ENCODE measurements at regions not wholly inside any gene's neighbourhood (a gene's known extent, or its start where the extent isn't known, plus 50 kb on each side); places are given as distances from the start of the nearest gene placed in this dataset.

DNA sequence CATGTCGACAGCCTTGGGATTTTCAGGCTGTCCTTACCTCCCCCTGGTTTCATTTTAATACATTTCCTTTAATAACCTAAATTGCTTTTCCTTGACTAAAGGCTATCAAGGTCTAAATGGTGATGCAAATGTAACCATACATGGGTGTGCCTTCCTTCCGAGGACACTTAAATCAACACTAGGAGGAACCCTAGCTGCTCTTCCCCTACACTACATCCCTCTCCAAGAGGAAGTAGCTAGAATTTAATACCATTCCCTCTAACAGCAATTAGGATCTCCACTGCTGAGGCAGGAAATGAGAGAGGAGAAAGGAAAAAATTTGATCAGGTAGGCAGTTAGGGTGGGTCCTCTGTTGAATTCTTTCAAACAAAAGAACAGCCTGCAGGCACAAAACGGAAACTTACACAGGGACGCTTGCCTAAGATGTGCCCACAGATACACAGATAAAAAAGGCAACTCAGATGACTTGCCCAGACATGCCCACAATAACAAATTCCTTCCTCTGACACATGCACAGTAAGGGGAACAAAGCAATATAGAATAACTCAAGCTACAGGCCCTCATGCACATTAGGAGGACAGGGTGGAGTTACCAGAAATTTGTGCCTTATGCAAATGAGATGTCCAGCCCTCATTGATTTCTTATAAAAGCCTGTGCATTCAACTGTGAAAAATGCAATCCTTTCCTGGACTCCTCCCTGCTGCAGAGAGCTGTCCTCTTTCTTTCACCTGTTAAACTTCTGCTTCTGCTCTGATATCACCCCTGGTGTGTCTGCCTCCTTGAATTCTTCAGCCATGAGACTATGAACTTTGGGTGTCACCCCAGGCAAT, 1024.4 kb upstream of the CADM2 start:
- TF ChIP-seq, protein P1, sequence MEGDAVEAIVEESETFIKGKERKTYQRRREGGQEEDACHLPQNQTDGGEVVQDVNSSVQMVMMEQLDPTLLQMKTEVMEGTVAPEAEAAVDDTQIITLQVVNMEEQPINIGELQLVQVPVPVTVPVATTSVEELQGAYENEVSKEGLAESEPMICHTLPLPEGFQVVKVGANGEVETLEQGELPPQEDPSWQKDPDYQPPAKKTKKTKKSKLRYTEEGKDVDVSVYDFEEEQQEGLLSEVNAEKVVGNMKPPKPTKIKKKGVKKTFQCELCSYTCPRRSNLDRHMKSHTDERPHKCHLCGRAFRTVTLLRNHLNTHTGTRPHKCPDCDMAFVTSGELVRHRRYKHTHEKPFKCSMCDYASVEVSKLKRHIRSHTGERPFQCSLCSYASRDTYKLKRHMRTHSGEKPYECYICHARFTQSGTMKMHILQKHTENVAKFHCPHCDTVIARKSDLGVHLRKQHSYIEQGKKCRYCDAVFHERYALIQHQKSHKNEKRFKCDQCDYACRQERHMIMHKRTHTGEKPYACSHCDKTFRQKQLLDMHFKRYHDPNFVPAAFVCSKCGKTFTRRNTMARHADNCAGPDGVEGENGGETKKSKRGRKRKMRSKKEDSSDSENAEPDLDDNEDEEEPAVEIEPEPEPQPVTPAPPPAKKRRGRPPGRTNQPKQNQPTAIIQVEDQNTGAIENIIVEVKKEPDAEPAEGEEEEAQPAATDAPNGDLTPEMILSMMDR (IDR thresholded peaks at IDR 0.05), result no peak
- TF ChIP-seq POLR2A (IDR thresholded peaks at IDR 0.05), result no peak
